ENCODE measurements at regions not wholly inside any gene's neighbourhood (a gene's known extent, or its start where the extent isn't known, plus 50 kb on each side); places are given as distances from the start of the nearest gene placed in this dataset.
"Not testable (repeated sequence)": the region's sequence is repeated elsewhere in the genome, so short reads cannot be mapped to it uniquely, and the experiment has no call there.

- in situ Hi-C loops (cut with HindIII; ENCODE audit: low sequenced_read_pairs) = no loop called here
Observed at GRCh38 chr5:111948092-111948841, 191.3 kb upstream of the NREP start.

GRCh38 chr5:111946556-111946955 is 189.6 kb upstream of the NREP start:
- in situ Hi-C loops (cut with HindIII; ENCODE audit: low sequenced_read_pairs) = no loop called here

- in situ Hi-C loops (cut with HindIII; ENCODE audit: low sequenced_read_pairs) = no loop called here
Observed at GRCh38 chr5:111945535-111945934, 188.5 kb upstream of the NREP start.

- in situ Hi-C loops (cut with HindIII; ENCODE audit: low sequenced_read_pairs) = no loop called here
Observed at GRCh38 chr5:111942661-111943401, 185.8 kb upstream of the NREP start.

- in situ Hi-C loops (cut with HindIII; ENCODE audit: low sequenced_read_pairs) = no loop called here
Observed at GRCh38 chr5:111942201-111942600, 185.2 kb upstream of the NREP start.

GRCh38 chr5:111937094-111937493 is 180.1 kb upstream of the NREP start:
- in situ Hi-C loops (cut with HindIII; ENCODE audit: low sequenced_read_pairs) = no loop called here

- in situ Hi-C loops (cut with HindIII; ENCODE audit: low sequenced_read_pairs) = no loop called here
Observed at GRCh38 chr5:111935835-111936234, 178.8 kb upstream of the NREP start.

- in situ Hi-C loops (cut with HindIII; ENCODE audit: low sequenced_read_pairs) = no loop called here
Observed at GRCh38 chr5:111935009-111935408, 178.0 kb upstream of the NREP start.

- in situ Hi-C loops (cut with HindIII; ENCODE audit: low sequenced_read_pairs) = no loop called here
Observed at GRCh38 chr5:111934511-111934910, 177.5 kb upstream of the NREP start.

GRCh38 chr5:111933086-111933485 is 176.1 kb upstream of the NREP start:
- in situ Hi-C loops (cut with HindIII; ENCODE audit: low sequenced_read_pairs) = no loop called here

GRCh38 chr5:111932628-111933027 is 175.6 kb upstream of the NREP start:
- in situ Hi-C loops (cut with HindIII; ENCODE audit: low sequenced_read_pairs) = no loop called here

GRCh38 chr5:111932199-111932598 is 175.2 kb upstream of the NREP start:
- in situ Hi-C loops (cut with HindIII; ENCODE audit: low sequenced_read_pairs) = no loop called here

GRCh38 chr5:111931655-111932054 is 174.7 kb upstream of the NREP start:
- in situ Hi-C loops (cut with HindIII; ENCODE audit: low sequenced_read_pairs) = no loop called here

- in situ Hi-C loops (cut with HindIII; ENCODE audit: low sequenced_read_pairs) = no loop called here
Observed at GRCh38 chr5:111930905-111931461, 174.0 kb upstream of the NREP start.

- in situ Hi-C loops (cut with HindIII; ENCODE audit: low sequenced_read_pairs) = no loop called here
Observed at GRCh38 chr5:111930449-111930848, 173.5 kb upstream of the NREP start.

- in situ Hi-C loops (cut with HindIII; ENCODE audit: low sequenced_read_pairs) = no loop called here
Observed at GRCh38 chr5:111929867-111930266, 172.9 kb upstream of the NREP start.

GRCh38 chr5:111929261-111929660 is 172.3 kb upstream of the NREP start:
- in situ Hi-C loops (cut with HindIII; ENCODE audit: low sequenced_read_pairs) = no loop called here

- in situ Hi-C loops (cut with HindIII; ENCODE audit: low sequenced_read_pairs) = no loop called here
Observed at GRCh38 chr5:111928511-111928910, 171.5 kb upstream of the NREP start.

- in situ Hi-C loops (cut with HindIII; ENCODE audit: low sequenced_read_pairs) = no loop called here
Observed at GRCh38 chr5:111927191-111927590, 170.2 kb upstream of the NREP start.

- in situ Hi-C loops (cut with HindIII; ENCODE audit: low sequenced_read_pairs) = no loop called here
Observed at GRCh38 chr5:111926026-111926425, 169.0 kb upstream of the NREP start.

GRCh38 chr5:111922344-111922743 is 165.3 kb upstream of the NREP start:
- in situ Hi-C loops (cut with HindIII; ENCODE audit: low sequenced_read_pairs) = no loop called here

- in situ Hi-C loops (cut with HindIII; ENCODE audit: low sequenced_read_pairs) = not testable (repeated sequence)
Observed at GRCh38 chr5:111921691-111922090, 164.7 kb upstream of the NREP start.
